Neural cell (in vitro differentiated cells): ENCODE measurements at regions not wholly inside any gene's neighbourhood (a gene's known extent, or its start where the extent isn't known, plus 50 kb on each side); places are given as distances from the start of the nearest gene placed in this dataset.

Experiments
- H2AFZ ChIP-seq: fragments of 200-600, 300-800 bp; sonication (generic), shearing (Covaris generic); 2 replicates; pipeline ENCODE4 v1.6.0; 2014; ENCODE audit warnings: low read depth, mild to moderate bottlenecking, antibody characterized with exemption, low read length, moderate library complexity
- H3F3A ChIP-seq: fragments of 200-600 bp; shearing (Covaris generic); 2 replicates; pipeline ENCODE4 v1.6.1; 2016; ENCODE audit warnings: mild to moderate bottlenecking, moderate library complexity, mixed read lengths, antibody characterized with exemption, low read length; ENCODE audit not compliant: insufficient read depth, poor library complexity, severe bottlenecking
- H3K27ac ChIP-seq: fragments of 200-600, 300-800 bp; sonication (generic), shearing (Covaris generic); 2 replicates; pipeline ENCODE4 v1.5.1; 2014; ENCODE audit warnings: mild to moderate bottlenecking, low read length, moderate library complexity
- H3K27me3 ChIP-seq: fragments of 300-800, 200-600 bp; sonication (generic), shearing (Covaris generic); 2 replicates; pipeline ENCODE4 v1.6.0; 2014; ENCODE audit warnings: mild to moderate bottlenecking, low read depth, low read length, moderate library complexity; ENCODE audit not compliant: insufficient read depth
- H3K36me3 ChIP-seq: fragments of 300-800, 200-600 bp; sonication (generic), shearing (Covaris generic); 2 replicates; pipeline ENCODE4 v1.5.1; 2014; ENCODE audit warnings: mild to moderate bottlenecking, antibody characterized with exemption, low read length, moderate library complexity; ENCODE audit not compliant: insufficient read depth
- H3K4me2 ChIP-seq: fragments of 300-800, 200-600 bp; sonication (generic), shearing (Covaris generic); 2 replicates; pipeline ENCODE4 v1.6.0; 2014; ENCODE audit warnings: mild to moderate bottlenecking, low read length
- H3K4me3 ChIP-seq: fragments of 300-800, 200-600 bp; sonication (generic), shearing (Covaris generic); 2 replicates; pipeline ENCODE4 v1.5.1; 2014; ENCODE audit warnings: mild to moderate bottlenecking, low read length, moderate library complexity
- H3K79me2 ChIP-seq: fragments of 200-600 bp; shearing (Covaris generic); replicated peaks from 2 replicates; pipeline ENCODE4 v1.6.0; 2014; ENCODE audit warnings: mild to moderate bottlenecking, low read length, moderate library complexity; ENCODE audit not compliant: insufficient read depth
- H3K9ac ChIP-seq: fragments of 300-800, 200-600 bp; sonication (generic), shearing (Covaris generic); 2 replicates; pipeline ENCODE4 v1.6.1; 2016; ENCODE audit warnings: mild to moderate bottlenecking, low read length, mixed read lengths
- H3K9me2 ChIP-seq: fragments of 200-600 bp; shearing (Covaris generic); 2 replicates; pipeline ENCODE4 v1.6.1; 2016; ENCODE audit warnings: mild to moderate bottlenecking, low read length, mixed read lengths; ENCODE audit not compliant: insufficient read depth
- H3K9me3 ChIP-seq: fragments of 200-600, 300-800 bp; sonication (generic), shearing (Covaris generic); 2 replicates; pipeline ENCODE4 v1.6.1; 2016; ENCODE audit warnings: mild to moderate bottlenecking, mixed run types, low read length, moderate library complexity, mixed read lengths
- H4K20me1 ChIP-seq: fragments of 200-600 bp; shearing (Covaris generic); 2 replicates; pipeline ENCODE4 v1.6.1; 2016; ENCODE audit warnings: mild to moderate bottlenecking, mixed run types; ENCODE audit not compliant: insufficient read depth
- CTCF ChIP-seq: fragments of 450-650 bp; IDR thresholded peaks from 2 replicates; pipeline ENCODE4 v1.5.1; 2014; ENCODE audit warnings: antibody characterized with exemption, mild to moderate bottlenecking, moderate library complexity; ENCODE audit not compliant: poor library complexity, severe bottlenecking
- EP300 ChIP-seq: fragments of 450-650 bp; conservative IDR thresholded peaks from 2 replicates; pipeline ENCODE4 v1.6.1; 2014; ENCODE audit warnings: antibody characterized with exemption, mild to moderate bottlenecking, moderate library complexity; ENCODE audit not compliant: poor library complexity, severe bottlenecking
- EZH2 ChIP-seq: fragments of 200-600, 300-800 bp; shearing (Covaris generic), sonication (generic); IDR thresholded peaks from 2 replicates; pipeline ENCODE4 v1.6.1; 2014; ENCODE audit warnings: antibody characterized with exemption, low read length, borderline replicate concordance, mild to moderate bottlenecking; ENCODE audit not compliant: insufficient read depth, poor library complexity, severe bottlenecking
- MXI1 ChIP-seq: fragments of 450-650 bp; conservative IDR thresholded peaks from 2 replicates; pipeline ENCODE4 v1.6.1; 2014; ENCODE audit warnings: antibody characterized with exemption, mild to moderate bottlenecking; ENCODE audit not compliant: poor library complexity, severe bottlenecking
- POLR2AphosphoS5 ChIP-seq: IDR thresholded peaks from 2 replicates; pipeline ENCODE4 v1.6.1; 2012
- RAD21 ChIP-seq: fragments of 450-650 bp; conservative IDR thresholded peaks from 2 replicates; pipeline ENCODE4 v1.6.1; 2014; ENCODE audit warnings: antibody characterized with exemption, mild to moderate bottlenecking, moderate library complexity
- REST ChIP-seq: IDR thresholded peaks from 2 replicates; pipeline ENCODE4 v1.6.1; 2012; ENCODE audit warnings: borderline replicate concordance
- SMC3 ChIP-seq: fragments of 450-650 bp; conservative IDR thresholded peaks from 2 replicates; pipeline ENCODE4 v1.6.1; 2014; ENCODE audit warnings: antibody characterized with exemption, mild to moderate bottlenecking, moderate library complexity; ENCODE audit not compliant: poor library complexity
- TAF1 ChIP-seq: IDR thresholded peaks from 2 replicates; pipeline ENCODE4 v1.6.1; 2012; ENCODE audit warnings: low read depth

GRCh38 chr13:67439365-67439764 lies 209.2 kb upstream of the PCDH9 start:
- no peak overlapping the region for H2AFZ ChIP-seq
- no peaks in the 10 kb centered on the region for H3K36me3 ChIP-seq
- H3K79me2 ChIP-seq, result no peaks in the 10 kb centered on the region
- no peaks in the 10 kb centered on the region for H3K9me3 ChIP-seq
- H3K9ac ChIP-seq, result no peak overlapping the region
- no peaks in the 10 kb centered on the region for H3F3A ChIP-seq
- H3K27ac ChIP-seq, result no peak overlapping the region
- TF ChIP-seq CTCF (no peak), POLR2AphosphoS5 (no peak), EP300 (no peak), TAF1 (no peak), MXI1 (no peak), EZH2 (no peak), RAD21 (no peak), REST (no peak), SMC3 (no peak)
- H3K4me2 ChIP-seq, result no peak overlapping the region
- no peaks in the 10 kb centered on the region for H3K9me2 ChIP-seq
- H3K4me3 ChIP-seq, result no peak overlapping the region
- H3K27me3 ChIP-seq, result no peaks in the 10 kb centered on the region
- no peaks in the 10 kb centered on the region for H4K20me1 ChIP-seq

GRCh38 chr13:67438465-67438864 lies 208.3 kb upstream of the PCDH9 start:
- TF ChIP-seq MXI1, result no peak
- TF ChIP-seq REST, result no peak
- no peak for TF ChIP-seq RAD21
- TF ChIP-seq EZH2, result no peak
- no peak for TF ChIP-seq EP300
- no peak for TF ChIP-seq TAF1
- no peak for TF ChIP-seq POLR2AphosphoS5
- no peak for TF ChIP-seq CTCF
- no peak for TF ChIP-seq SMC3
- Histone ChIP-seq H3K9me2 (no peaks in the 10 kb centered on the region), H3K27ac (no peak overlapping the region), H3K9me3 (no peaks in the 10 kb centered on the region), H3K27me3 (no peaks in the 10 kb centered on the region), H2AFZ (no peak overlapping the region), H3K9ac (no peak overlapping the region), H3K4me2 (no peak overlapping the region), H3F3A (no peaks in the 10 kb centered on the region), H3K4me3 (no peak overlapping the region), H4K20me1 (no peaks in the 10 kb centered on the region), H3K36me3 (no peaks in the 10 kb centered on the region), H3K79me2 (no peaks in the 10 kb centered on the region)
